Naive thymus-derived CD4-positive, alpha-beta T cell (primary cell): ENCODE measurements at regions not wholly inside any gene's neighbourhood (a gene's known extent, or its start where the extent isn't known, plus 50 kb on each side); places are given as distances from the start of the nearest gene placed in this dataset.

Source experiments
- ATAC-seq: fragments of 150-1000 bp; cut with Tn5 transposase; 2 replicates; pipeline ENCODE4 v1.10.0; 2021; ENCODE audit warnings: mild to moderate bottlenecking, moderate library complexity
- CTCF ChIA-PET: fragments of 350-600 bp; sonication (Branson Sonifier 250); formaldehyde crosslinking; loops from one replicate; lab custom pipeline; 2021; ENCODE audit warnings: antibody characterized with exemption; lab: Charles Lee
- POLR2A ChIA-PET: fragments of 350-600 bp; sonication (Branson Sonifier 250); formaldehyde crosslinking; loops from one replicate; lab custom pipeline; 2021; ENCODE audit warnings: antibody characterized with exemption, inconsistent platforms; lab: Charles Lee
- DNase-seq, 9 donors: peaks; one replicate each; pipeline versions ENCODE4 v3.0.0 to v3.0.0-alpha.2; 2020 to 2022; ENCODE audit warnings: mixed read lengths in 1 of 9
- H3K27ac ChIP-seq: one replicate; pipeline ENCODE4 v1.7.0; 2013; ENCODE audit warnings: mild to moderate bottlenecking, low read depth, low read length, moderate library complexity
- H3K27me3 ChIP-seq, 2 donors: one replicate each; pipeline ENCODE4 v1.7.0; 2013; ENCODE audit warnings: low read length in 2 of 2, mild to moderate bottlenecking in 2 of 2, moderate library complexity in 2 of 2; ENCODE audit not compliant: control insufficient read depth in 2 of 2, insufficient read depth in 2 of 2
- H3K36me3 ChIP-seq, 3 experiments: 1 replicate in 2 of 3; 2 replicates in 1 of 3; pipeline ENCODE4 v1.7.0; 2013; ENCODE audit warnings: low read length in 3 of 3, mild to moderate bottlenecking in 3 of 3, moderate library complexity in 1 of 3; ENCODE audit not compliant: insufficient read depth in 3 of 3, control insufficient read depth in 2 of 3
- H3K4me1 ChIP-seq, 2 donors: one replicate each; pipeline ENCODE4 v1.7.0; 2013; ENCODE audit warnings: low read length in 2 of 2, mild to moderate bottlenecking in 2 of 2, moderate library complexity in 1 of 2; ENCODE audit not compliant: control insufficient read depth in 2 of 2, insufficient read depth in 2 of 2
- H3K4me3 ChIP-seq: 2 replicates; pipeline ENCODE4 v1.7.0; 2013; ENCODE audit warnings: mild to moderate bottlenecking, low read length
- H3K9me3 ChIP-seq, 3 experiments: 1 replicate in 2 of 3; 2 replicates in 1 of 3; pipeline ENCODE4 v1.7.0; 2013; ENCODE audit warnings: low read length in 3 of 3; ENCODE audit not compliant: control insufficient read depth in 2 of 3
- H3K27ac Mint-ChIP-seq, 9 donors: one replicate each; pipeline ENCODE4 v1.8.0; 2020 to 2022; ENCODE audit warnings: mixed read lengths in 9 of 9, mild to moderate bottlenecking in 8 of 9, moderate library complexity in 5 of 9, inconsistent platforms in 2 of 9
- H3K27me3 Mint-ChIP-seq, 5 donors: one replicate each; pipeline ENCODE4 v1.8.0; 2021 to 2022; ENCODE audit warnings: mixed read lengths in 5 of 5, mild to moderate bottlenecking in 1 of 5
- H3K36me3 Mint-ChIP-seq, 5 donors: one replicate each; pipeline ENCODE4 v1.8.0; 2020 to 2022; ENCODE audit warnings: mixed read lengths in 5 of 5, mild to moderate bottlenecking in 3 of 5, inconsistent platforms in 1 of 5
- H3K4me1 Mint-ChIP-seq, 7 donors: one replicate each; pipeline ENCODE4 v1.8.0; 2020 to 2022; ENCODE audit warnings: mixed read lengths in 7 of 7, mild to moderate bottlenecking in 3 of 7, inconsistent platforms in 1 of 7
- H3K4me3 Mint-ChIP-seq, 10 donors: one replicate each; pipeline ENCODE4 v1.8.0; 2020 to 2022; ENCODE audit warnings: mild to moderate bottlenecking in 10 of 10, mixed read lengths in 10 of 10, moderate library complexity in 6 of 10, inconsistent platforms in 2 of 10
- H3K9me3 Mint-ChIP-seq, 11 donors: one replicate each; pipeline ENCODE4 v1.8.0; 2020 to 2022; ENCODE audit warnings: mixed read lengths in 11 of 11, mild to moderate bottlenecking in 4 of 11, inconsistent platforms in 1 of 11, moderate library complexity in 1 of 11
- intact Hi-C, 2 donors: fragments of 100-400 bp; cut with micrococcal nuclease; formaldehyde crosslinking; loops; one replicate each; pipeline ENCODE4 v1.15.1; 2023

DNA sequence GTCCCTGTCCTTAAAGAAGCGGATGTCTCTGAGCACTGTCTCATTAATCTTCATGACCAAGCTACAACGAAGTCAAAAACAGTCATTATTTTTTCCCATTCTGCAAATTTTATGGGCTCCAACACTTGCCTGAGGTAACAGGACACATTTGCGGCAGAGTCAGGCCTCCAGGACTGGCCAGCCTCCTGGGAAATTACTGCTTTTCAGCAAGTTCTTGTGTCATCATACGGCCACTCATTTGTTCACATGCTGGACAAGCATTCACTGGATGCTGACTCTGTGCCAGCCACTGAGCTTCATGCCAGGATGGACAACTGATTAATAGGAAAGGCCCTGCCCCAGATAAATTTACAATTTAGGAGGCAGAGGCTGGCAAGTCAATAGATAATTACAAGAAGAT, 305.7 kb downstream of the ACTL7B start:
- intact Hi-C loops = no loop called here
- no peaks in the 10 kb centered on the region for H3K27me3 Mint-ChIP-seq
- H3K27ac Mint-ChIP-seq = peak overlapping the region in 1 of 9 donors; percentile 63

DNA sequence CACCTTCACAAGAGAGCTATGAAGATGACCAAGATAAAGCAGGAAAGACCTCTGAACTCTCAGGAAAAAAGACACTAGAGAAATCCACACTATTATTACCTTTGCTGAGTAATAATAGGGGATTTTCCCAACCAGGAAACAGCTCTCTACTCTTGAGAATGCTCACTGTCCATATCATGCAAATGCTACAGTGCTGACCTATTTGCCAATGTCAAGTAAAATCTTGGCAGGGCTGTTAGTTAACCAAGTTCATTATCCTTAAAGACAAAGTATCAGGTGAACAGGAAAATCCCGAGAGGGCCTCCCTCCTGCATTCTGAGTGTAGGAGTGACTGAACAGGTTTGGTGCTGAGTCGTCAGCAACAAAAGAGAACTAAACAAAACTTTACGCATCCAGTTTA, 306.6 kb downstream of the ACTL7B start:
- no peaks in the 10 kb centered on the region for H3K27me3 Mint-ChIP-seq
- ATAC-seq = no peak
- Histone ChIP-seq H3K27ac (no peak overlapping the region), H3K4me3 (no peak overlapping the region), H3K4me1 (no peaks in the 10 kb centered on the region), H3K9me3 (no peaks in the 10 kb centered on the region), H3K27me3 (no peaks in the 10 kb centered on the region), H3K36me3 (no peaks in the 10 kb centered on the region)
- DNase-seq = no peak
- H3K27ac Mint-ChIP-seq = no peak overlapping the region
- H3K4me3 Mint-ChIP-seq = no peak overlapping the region
- intact Hi-C loops = no loop called here
- H3K9me3 Mint-ChIP-seq = peaks cover 0 to 4% (median 0%) of the 10 kb centered on the region in 11 donors
- H3K36me3 Mint-ChIP-seq = no peaks in the 10 kb centered on the region
- POLR2A ChIA-PET = no interaction called here
- H3K4me1 Mint-ChIP-seq = no peaks in the 10 kb centered on the region
- CTCF ChIA-PET = no interaction called here

More for the DNA sequence above, 305.7 kb downstream of the ACTL7B start:
- peaks cover 0 to 2% (median 0%) of the 10 kb centered on the region in 11 donors for H3K9me3 Mint-ChIP-seq
- Histone ChIP-seq H3K9me3 (no peaks in the 10 kb centered on the region), H3K36me3 (no peaks in the 10 kb centered on the region), H3K4me3 (no peak overlapping the region), H3K27ac (no peak overlapping the region), H3K27me3 (no peaks in the 10 kb centered on the region), H3K4me1 (no peaks in the 10 kb centered on the region)
- ChIA-PET CTCF (no interaction called here), POLR2A (no interaction called here)
- H3K4me3 Mint-ChIP-seq = no peak overlapping the region
- H3K36me3 Mint-ChIP-seq = no peaks in the 10 kb centered on the region
- DNase-seq = no peak
- ATAC-seq = no peak
- no peaks in the 10 kb centered on the region for H3K4me1 Mint-ChIP-seq

DNA sequence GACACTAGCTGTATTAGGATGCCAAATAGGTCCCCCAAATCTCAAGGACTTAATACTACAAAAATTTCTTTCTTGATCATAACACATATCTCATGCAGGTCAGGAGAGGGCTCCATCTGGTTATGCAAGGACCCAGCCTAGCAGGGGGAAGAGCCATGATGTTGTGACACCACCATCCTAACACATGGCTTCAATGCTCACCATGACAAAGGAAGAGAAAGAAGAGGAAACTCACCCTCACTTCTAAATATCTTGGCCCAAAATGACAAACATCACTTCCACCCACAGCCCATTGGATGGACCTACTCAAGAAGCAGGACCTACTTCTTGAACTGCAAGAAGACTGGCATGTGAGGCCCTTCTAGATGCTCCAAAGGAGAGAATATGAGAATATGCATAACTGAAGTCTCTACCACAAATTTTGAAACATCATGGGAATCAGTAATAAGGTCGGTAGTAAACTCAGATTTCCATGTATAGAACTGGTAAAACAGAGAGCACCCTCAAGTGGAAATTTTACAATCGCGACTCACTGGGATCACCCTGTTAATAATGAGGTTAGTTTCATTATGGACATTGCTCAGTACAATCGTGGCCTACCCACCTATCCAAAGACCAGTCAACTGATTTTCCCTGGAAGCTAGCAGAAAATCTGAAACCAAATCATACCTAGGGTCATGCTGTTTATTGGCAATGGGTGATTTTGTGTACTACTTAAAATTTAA, 308.2 kb downstream of the ACTL7B start:
- no peak overlapping the region for H3K4me3 ChIP-seq
- intact Hi-C loops = no loop called here
- ChIA-PET CTCF (no interaction called here), POLR2A (no interaction called here)
- no peaks in the 10 kb centered on the region for H3K9me3 ChIP-seq
- no peak overlapping the region for H3K27ac ChIP-seq
- DNase-seq (no peak), ATAC-seq (no peak)
- Mint-ChIP-seq H3K27me3 (peaks cover 0 to 5% (median 0%) of the 10 kb centered on the region in 5 donors), H3K36me3 (no peaks in the 10 kb centered on the region), H3K9me3 (peaks cover 0 to 4% (median 0%) of the 10 kb centered on the region in 11 donors), H3K4me1 (no peaks in the 10 kb centered on the region), H3K4me3 (no peak overlapping the region), H3K27ac (no peak overlapping the region)
- no peaks in the 10 kb centered on the region for H3K36me3 ChIP-seq
- H3K27me3 ChIP-seq = no peaks in the 10 kb centered on the region
- H3K4me1 ChIP-seq = no peaks in the 10 kb centered on the region

DNA sequence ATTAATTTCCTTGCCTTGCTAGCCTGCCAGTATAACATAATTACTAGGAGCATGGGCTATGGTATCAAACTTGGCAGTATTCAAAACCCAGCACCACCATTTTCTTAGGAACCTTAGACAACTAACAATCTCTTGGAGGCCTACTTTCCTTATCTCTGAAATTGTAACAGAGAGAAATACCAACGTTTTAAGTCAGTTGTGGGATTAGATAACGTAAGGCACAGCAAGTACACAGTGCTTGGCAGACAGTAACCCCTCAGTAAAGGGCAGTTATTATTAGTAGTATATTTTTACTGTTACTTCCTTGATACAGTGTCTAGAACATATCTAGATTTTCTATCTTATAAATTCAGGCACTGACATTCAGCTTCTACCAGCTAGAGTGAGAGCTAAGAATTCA, 309.6 kb downstream of the ACTL7B start:
- POLR2A ChIA-PET = no interaction called here

DNA sequence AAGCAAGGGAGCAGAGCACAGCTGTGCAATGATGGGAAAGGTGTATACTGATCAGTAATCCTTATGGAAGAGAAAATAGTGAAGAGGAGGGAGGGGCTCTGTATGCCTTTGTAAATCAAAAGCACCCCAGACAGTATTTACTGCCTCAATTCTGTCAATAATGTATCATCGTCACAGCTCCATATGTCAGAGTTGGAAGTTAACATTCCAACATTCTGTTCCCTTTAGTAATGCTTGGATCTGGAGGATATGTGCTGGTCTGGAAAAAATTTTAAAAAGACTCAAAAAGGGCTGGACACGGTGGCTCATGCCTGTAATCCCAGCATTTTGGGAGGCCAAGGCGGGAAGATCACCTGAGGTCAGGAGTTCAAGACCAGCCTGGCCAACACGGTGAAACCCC, 310.4 kb downstream of the ACTL7B start:
- H3K27me3 ChIP-seq = no peaks in the 10 kb centered on the region
- Mint-ChIP-seq H3K27me3 (peaks cover 0 to 5% (median 0%) of the 10 kb centered on the region in 5 donors), H3K4me3 (no peak overlapping the region), H3K4me1 (no peaks in the 10 kb centered on the region), H3K27ac (no peak overlapping the region), H3K9me3 (peaks cover 0 to 6% (median 0%) of the 10 kb centered on the region in 11 donors), H3K36me3 (no peaks in the 10 kb centered on the region)
- no peaks in the 10 kb centered on the region for H3K36me3 ChIP-seq
- no peaks in the 10 kb centered on the region for H3K9me3 ChIP-seq
- no peak for DNase-seq
- no peak overlapping the region for H3K4me3 ChIP-seq
- intact Hi-C loops = no loop called here
- ChIA-PET CTCF (no interaction called here), POLR2A (no interaction called here)
- H3K27ac ChIP-seq = no peak overlapping the region
- H3K4me1 ChIP-seq = no peaks in the 10 kb centered on the region
- ATAC-seq = no peak

More for the DNA sequence above, 309.6 kb downstream of the ACTL7B start:
- no peaks in the 10 kb centered on the region for H3K36me3 Mint-ChIP-seq
- no peaks in the 10 kb centered on the region for H3K9me3 ChIP-seq
- H3K4me3 ChIP-seq = no peak overlapping the region
- peaks cover 0 to 5% (median 0%) of the 10 kb centered on the region in 5 donors for H3K27me3 Mint-ChIP-seq
- no peak for DNase-seq
- H3K27ac ChIP-seq = no peak overlapping the region
- CTCF ChIA-PET = no interaction called here
- H3K4me1 ChIP-seq = no peaks in the 10 kb centered on the region
- no peaks in the 10 kb centered on the region for H3K36me3 ChIP-seq
- no peaks in the 10 kb centered on the region for H3K4me1 Mint-ChIP-seq
- H3K27me3 ChIP-seq = no peaks in the 10 kb centered on the region
- H3K4me3 Mint-ChIP-seq = no peak overlapping the region
- H3K27ac Mint-ChIP-seq = no peak overlapping the region
- peaks cover 0 to 6% (median 0%) of the 10 kb centered on the region in 11 donors for H3K9me3 Mint-ChIP-seq
- no peak for ATAC-seq
- intact Hi-C loops = no loop called here

DNA sequence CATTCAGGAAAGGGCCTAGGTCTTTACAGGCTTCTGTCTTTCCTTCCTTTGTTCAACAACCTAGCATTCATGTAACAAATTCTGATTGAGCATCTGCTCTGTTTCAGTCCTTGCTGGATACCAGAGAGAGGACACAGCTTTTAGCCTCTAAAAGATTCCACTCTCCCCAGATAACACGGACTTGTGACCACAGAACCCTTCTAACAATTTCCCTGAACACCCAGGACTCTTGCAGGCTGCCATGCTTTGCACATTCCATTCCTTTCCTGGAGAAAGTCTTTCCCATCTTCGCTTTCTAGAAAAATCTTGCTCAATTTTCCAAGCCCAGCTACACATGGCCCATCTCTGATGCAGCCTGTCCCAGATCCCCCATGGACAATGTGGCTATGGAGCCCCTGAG, 310.9 kb downstream of the ACTL7B start:
- ChIA-PET POLR2A (no interaction called here), CTCF (no interaction called here)
- no peaks in the 10 kb centered on the region for H3K4me1 Mint-ChIP-seq
- no peak overlapping the region for H3K27ac Mint-ChIP-seq
- intact Hi-C loops = no loop called here
- ATAC-seq (no peak), DNase-seq (no peak)
- no peaks in the 10 kb centered on the region for H3K36me3 Mint-ChIP-seq
- H3K27me3 ChIP-seq = no peaks in the 10 kb centered on the region
- H3K27ac ChIP-seq = no peak overlapping the region
- peaks cover 0 to 5% (median 0%) of the 10 kb centered on the region in 5 donors for H3K27me3 Mint-ChIP-seq
- peaks cover 0 to 6% (median 0%) of the 10 kb centered on the region in 11 donors for H3K9me3 Mint-ChIP-seq
- H3K4me3 ChIP-seq = no peak overlapping the region
- no peaks in the 10 kb centered on the region for H3K4me1 ChIP-seq
- H3K4me3 Mint-ChIP-seq = no peak overlapping the region
- no peaks in the 10 kb centered on the region for H3K9me3 ChIP-seq
- H3K36me3 ChIP-seq = no peaks in the 10 kb centered on the region

DNA sequence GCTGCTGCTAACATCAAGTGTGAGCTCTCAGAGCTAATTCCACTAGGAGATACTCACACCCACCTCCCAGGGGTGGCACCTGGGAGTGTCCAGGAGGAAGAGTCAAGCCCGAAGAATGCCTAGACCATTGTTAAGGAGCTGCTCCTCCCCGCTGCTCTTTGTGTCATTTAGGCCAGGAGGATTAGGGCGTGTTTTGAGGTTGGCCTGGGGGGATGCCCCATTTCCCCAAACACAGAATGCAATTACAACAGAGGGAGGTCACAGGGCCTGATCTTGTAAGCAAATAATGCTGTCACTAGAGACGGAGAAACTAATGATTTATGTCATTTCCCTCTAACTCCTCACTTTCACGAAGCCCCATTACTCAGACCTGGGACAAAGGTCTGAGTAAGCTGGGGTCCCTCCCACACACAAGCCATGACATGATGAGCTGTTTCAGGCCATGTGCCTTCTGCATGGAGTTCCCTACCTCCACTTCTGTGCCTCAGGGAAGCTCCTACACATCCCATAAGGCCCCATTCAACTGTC, 312.5 kb downstream of the ACTL7B start:
- H3K4me1 ChIP-seq = no peaks in the 10 kb centered on the region
- DNase-seq = no peak
- H3K4me3 Mint-ChIP-seq = no peak overlapping the region
- H3K9me3 Mint-ChIP-seq = peaks cover 0 to 11% (median 5%) of the 10 kb centered on the region in 11 donors
- ATAC-seq = no peak
- no peak overlapping the region for H3K27ac Mint-ChIP-seq
- ChIA-PET CTCF (no interaction called here), POLR2A (no interaction called here)
- H3K36me3 ChIP-seq = no peaks in the 10 kb centered on the region
- no peaks in the 10 kb centered on the region for H3K36me3 Mint-ChIP-seq
- H3K9me3 ChIP-seq = no peaks in the 10 kb centered on the region
- H3K4me3 ChIP-seq = no peak overlapping the region
- peaks cover 0 to 5% (median 0%) of the 10 kb centered on the region in 5 donors for H3K27me3 Mint-ChIP-seq
- no peaks in the 10 kb centered on the region for H3K27me3 ChIP-seq
- no peak overlapping the region for H3K27ac ChIP-seq
- intact Hi-C loops = no loop called here
- no peaks in the 10 kb centered on the region for H3K4me1 Mint-ChIP-seq
